Stimulated activated naive CD4-positive, alpha-beta T cell treated with Interleukin-2 at 50 U/mL for 16 hours (primary cell): ENCODE measurements at regions not wholly inside any gene's neighbourhood (a gene's known extent, or its start where the extent isn't known, plus 50 kb on each side); places are given as distances from the start of the nearest gene placed in this dataset.

Source experiments
- DNase-seq: peaks from one replicate; lab custom pipeline; 2025; lab: John Stamatoyannopoulos, UW

DNA sequence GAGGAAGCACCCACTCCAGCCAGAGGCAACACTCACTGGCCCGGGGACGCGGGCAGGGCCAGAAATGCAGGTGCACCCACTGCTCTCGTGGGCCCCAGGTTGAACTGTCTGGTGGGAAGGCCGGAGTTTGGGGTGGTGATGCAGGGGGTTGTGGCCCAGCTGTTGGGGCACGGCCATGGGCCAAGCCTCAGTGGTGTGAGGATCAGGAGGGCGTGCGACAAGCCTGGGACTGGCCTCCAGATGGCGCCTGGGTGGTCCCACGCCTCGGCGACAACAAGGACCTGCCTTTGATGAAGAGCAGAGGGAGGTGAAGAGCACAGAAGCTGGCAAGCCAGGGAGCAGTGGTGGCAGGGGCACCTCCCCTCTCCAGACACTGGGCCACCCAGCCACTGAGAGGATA lies 240.8 kb downstream of the BRD1 start:
- no peak for DNase-seq

DNA sequence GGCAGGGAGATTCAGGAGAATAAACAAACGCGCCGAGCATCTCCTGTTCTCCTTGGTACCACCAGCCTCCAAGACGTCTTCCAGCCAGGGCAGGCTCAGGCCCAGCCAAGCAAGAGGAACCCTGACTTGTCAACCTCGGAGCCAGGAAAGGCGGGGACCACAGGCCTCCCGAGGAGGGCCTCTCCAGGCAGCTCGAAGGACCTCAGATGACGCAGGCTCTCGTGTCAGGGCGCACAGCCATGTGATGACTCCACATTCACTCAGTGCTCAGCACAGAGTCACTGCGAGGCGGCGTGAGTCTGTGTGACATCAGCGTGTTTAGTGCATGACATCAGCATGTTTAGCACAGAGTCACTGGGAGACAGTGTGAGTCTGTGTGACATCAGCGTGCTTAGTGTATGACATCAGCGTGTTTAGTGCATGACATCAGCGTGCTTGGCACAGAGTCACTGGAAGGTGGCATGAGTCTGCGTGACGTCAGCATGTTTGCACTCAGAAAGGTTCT lies 241.4 kb downstream of the BRD1 start:
- no peak for DNase-seq

DNA sequence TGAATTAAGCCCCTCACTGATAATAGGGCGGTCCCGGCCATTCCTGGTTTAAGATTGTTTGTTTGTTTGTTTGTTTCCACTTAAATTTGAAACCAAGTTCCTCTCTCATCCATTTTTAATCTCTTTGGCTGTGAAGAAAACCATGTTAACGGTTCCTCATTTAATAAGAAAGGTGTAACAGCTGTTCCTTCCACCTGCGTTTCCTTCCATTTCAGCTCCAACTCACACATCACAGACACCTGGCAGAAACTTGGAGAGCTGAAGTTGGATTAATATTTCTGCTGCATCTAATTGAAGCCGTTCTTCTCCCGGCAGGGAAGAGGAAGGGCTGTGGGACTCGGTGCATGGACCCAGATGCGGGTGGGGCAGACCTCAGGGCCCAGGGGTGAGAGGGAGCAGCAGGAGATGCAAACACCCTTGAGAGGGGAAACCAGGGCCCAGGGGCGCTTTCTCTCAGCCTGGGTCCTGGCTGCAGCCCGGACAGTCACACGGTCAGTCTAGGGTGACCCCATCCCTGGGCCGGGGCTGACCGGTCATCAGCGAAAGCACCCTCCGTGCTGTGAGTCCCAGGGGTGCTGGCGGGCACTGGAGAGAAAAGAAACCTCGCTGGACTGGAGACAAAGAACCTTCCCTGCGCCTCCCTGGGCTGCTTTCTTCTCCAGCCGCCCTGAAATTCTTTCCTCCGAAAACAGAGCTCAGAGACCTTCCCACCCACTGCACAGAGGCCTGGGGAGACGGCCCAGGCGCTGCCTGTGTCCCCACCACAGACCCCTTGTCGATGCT lies 242.0 kb downstream of the BRD1 start:
- no peak for DNase-seq

DNA sequence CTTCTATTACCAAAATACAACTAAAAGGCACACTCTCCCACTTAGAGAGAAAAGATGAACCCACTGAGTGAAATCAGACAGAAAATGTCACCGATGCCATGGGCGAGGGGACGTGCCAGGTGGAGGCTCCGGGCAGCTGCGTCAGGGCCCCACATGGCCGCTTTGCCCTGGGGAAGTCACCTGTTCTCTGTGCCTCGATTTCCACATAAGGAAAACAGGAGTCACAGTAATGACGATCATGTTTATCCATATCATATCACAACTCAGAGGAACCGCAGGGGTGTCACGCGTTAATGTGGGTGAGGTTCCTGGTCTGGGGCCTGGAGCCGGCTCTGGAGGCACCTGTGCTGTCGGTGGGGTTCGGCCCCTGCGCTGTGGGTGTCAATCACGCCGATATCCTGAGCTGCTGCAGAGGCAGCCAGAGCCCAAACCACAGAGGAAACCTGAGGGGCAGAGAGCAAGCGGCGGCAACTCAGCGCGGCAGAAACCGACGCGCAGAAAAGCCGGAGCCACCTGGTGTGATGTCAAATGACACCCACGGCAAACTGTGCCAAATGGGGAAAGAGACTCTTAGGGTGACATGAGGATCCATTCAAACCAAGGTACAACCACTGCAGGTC lies 243.7 kb downstream of the BRD1 start:
- DNase-seq = no peak

DNA sequence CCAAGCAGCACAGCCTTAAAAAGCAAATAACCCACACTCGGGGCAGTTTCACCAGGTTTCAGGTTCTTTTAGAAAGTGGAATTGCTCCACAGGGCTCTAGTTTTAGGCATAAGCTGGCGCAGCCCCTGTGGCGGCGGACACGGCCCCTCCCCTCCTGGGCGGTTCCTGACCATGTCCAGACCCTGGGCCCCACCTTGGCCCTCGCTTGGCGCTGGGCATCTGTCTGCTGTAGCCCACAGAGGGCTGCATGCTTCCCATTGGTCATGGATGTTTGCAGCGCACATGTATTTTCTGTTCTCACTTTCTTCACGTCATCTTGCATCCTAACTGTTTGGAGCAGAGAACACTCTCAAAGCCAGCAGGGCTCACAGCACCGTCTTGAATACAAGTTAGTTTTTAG lies 244.3 kb downstream of the BRD1 start:
- DNase-seq = no peak

DNA sequence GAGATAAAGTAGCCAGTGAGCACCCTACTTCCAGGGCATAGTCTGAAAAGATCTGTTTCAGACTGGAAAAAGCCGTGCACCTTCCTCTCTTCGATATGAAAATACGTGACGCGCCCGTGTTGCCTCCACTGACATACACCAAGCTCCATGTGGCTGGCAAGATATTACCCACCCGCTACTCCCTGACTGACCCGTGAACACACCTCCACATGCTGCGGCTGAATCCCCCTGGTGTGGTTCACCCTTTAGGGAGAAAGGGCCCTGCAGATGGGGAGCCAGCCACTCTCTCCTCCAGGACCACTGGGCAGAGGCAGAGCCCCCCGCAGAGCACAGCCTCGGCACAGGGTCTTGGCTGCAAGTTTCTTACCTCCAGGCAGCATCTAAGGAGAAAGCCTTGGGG lies 245.0 kb downstream of the BRD1 start:
- no peak for DNase-seq

DNA sequence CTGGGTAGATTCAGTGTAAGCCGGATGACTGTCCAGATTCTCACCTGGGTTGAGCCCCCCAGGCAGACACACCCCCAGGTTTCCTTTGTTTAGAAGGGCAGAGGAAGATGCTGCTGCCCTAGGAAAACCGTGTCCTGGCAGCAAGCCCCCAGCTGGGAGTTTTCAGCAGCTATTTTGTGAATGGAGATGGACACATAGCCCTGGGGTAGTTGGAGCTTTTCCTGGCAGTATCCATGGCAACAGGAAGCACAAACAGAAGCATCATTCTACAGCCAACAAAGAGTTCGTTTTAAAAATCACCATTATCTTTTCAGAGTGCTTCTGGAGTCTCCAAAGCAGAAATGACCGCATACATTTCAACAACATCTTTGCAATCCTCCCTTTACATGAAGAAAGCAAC lies 245.5 kb downstream of the BRD1 start:
- no peak for DNase-seq

DNA sequence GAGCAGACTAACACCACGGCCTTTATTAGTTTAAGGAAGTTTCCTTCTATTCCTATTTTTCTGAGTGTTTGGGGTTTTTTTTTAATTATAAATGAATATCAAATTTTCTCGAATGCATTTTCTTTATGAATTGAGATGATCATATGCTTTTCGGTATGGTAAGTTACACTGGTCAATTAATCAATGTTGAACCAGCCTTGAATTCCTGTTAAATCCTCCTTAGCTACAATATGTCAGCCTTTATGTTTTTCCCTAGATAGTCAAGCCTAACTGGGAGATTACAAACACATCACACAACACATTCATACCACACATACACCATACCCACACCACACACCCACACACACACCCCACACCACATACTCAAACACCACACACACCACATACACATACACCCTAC lies 247.6 kb downstream of the BRD1 start:
- no peak for DNase-seq

DNA sequence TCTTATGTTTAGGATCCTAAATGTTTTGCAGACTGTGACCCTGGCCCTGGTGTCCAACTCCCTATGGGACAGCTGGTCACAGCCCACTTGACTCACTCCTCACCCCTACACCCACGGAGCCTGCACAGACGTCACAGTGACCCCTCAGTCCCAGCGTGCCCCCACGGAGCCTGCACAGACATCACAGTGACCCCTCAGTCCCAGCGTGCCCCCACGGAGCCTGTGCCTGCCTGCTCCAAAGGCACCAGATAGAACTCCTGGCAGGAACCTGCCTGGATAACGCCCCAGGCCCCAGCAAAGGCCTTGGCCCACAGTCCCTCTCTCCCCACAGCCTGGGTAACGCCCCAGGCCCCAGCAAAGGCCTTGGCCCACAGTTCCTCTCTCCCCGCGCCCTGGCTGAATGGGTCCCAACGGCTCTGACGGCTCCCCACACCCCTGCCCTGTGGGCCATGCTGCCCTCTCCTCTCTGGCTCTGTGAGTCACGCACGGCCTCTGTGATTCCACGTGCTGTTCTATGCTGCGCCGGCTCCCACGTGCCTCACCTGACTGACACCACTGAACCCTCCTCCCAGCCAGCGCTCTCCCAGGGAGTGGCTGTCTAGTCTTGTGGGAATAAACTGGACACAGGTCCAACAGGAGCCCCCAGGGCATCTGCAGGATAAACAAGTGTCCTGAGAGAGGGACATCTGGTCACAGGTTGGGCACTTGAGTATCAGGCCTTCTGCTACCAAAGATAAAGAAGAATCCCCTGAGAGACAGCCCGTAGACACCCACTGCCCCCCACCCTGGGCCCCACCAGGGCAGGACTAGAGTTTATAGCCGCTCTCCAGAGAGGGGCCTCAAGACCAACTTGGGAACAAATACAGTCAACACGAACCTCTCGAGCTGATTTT lies 250.3 kb downstream of the BRD1 start:
- no peak for DNase-seq

DNA sequence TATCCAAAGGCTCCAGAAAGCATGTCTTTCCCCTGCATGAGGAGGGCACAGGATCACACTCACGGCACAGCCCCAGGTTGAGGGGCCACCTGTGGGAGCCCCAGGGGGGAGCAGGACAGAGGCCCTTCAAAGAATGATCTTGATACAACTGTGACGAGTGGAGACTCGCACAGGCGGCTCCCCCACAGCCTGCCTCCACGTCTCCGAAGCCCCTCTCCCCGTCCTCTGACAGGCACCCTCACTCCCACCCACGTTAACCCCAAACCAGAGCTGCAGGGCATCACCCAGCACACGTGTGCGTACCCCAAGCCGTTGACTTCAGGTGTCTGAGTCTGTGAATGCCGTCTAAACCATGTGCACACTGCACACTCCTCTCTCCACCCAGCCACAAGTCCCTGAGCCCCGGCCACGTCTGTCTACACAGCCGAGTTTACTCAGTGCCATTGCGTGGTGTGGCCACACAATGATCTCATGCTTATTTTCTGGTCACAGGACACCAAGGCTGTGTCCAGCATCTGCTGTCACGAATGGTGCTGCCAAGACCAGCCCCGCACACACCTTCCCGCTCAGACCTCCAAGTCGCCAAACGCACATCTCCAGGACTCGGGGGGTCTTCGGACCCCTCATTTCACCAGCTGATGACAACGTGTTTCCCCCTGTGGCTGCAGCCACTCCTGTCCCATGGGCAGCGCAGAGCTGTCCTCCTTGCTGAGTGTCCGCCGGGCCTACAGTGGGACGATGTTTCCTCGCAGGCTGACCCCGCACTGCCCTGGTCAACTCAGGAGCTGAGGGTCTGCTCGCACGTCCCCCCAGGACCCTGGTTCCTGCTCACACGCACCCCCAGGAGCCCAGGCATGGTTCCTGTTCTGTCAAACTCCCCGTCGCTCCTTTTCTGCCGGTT lies 251.2 kb downstream of the BRD1 start:
- no peak for DNase-seq

DNA sequence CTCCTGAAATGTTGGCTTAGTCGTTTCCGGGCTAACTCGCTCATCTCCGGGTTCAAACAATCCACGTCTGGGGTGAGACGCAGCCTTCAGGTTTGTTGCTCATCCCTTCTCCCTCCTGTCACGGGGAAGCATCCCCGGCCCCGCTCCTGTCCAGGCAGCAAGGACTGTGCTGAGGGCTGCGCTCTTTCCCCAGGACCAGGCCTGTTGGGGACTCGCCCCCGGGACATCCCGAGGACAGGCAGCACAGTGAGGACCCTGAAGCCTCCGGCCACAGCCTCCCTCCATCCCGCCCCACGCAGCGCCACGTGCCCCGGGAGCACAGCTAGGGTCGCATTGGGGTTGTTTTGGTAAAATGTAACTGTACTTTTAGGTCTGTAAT lies 252.0 kb downstream of the BRD1 start:
- no peak for DNase-seq

DNA sequence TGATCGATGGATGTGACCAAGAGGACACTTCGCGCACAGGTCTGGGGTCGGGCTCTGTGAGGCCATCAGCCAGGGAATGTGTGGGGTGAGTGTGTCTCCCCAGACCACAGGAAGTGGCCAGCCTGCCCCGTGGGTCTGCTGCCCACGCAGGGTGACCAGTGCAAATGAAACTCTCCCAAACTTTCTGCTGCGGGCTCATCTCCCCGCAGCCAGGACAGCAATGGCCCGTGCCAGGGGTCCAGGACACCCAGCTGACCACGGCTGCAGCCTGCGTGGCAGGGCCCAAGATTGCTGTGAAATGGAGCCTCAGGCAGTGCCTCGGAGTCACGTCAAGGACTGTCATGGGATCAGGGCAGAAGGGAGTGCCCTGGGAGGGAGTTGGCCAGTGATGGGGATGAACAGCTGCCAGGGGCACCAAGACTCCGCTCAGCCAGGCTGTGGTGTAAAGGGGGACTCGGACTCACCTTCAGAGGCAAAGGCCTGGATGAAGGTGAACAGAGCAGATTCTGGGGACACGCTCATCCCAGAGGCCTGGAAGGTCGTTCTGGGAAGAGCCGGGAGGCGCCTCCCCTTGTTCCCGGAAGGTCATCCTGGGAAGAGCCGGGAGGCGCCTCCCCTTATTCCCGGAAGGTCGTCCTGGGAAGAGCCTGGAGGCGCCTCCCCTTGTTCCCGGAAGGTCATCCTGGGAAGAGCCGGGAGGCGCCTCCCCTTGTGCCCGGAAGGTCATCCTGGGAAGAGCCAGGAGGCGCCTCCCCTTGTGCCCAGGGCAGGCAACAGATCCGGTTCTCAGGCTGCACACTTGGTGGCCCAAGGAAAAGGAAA lies 252.6 kb downstream of the BRD1 start:
- no peak for DNase-seq

DNA sequence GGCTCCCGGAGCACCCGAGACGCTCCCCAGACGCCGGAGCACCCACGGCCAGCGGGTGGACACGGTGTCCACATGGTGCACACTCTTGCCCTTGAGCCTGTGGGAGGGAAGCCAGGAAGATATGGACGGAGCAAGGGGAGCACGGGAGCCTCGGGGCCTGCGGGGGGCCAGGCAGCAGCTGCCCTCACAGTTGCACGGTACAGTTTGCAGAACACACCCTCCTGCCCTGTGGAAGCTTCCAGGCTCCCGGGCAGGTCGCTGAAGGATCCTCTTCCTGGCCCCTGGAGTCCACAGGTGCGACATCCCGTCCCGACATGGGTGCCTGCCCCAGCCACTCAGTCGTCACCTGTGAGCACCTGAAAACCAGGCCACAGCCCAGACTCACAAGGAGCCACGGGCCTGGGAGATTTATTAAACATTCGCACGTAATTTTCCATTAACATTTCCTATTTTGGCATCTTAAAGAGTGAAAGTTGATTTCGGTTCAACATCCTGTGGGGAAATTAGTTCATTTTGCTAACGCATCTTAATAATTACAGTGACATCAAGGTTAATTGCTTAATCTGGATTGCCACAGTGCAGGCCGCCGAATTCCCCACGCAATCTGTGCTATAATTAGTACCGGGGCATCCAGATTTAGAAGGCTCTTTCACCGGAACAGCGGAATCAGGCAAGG lies 253.3 kb downstream of the BRD1 start:
- DNase-seq = no peak

DNA sequence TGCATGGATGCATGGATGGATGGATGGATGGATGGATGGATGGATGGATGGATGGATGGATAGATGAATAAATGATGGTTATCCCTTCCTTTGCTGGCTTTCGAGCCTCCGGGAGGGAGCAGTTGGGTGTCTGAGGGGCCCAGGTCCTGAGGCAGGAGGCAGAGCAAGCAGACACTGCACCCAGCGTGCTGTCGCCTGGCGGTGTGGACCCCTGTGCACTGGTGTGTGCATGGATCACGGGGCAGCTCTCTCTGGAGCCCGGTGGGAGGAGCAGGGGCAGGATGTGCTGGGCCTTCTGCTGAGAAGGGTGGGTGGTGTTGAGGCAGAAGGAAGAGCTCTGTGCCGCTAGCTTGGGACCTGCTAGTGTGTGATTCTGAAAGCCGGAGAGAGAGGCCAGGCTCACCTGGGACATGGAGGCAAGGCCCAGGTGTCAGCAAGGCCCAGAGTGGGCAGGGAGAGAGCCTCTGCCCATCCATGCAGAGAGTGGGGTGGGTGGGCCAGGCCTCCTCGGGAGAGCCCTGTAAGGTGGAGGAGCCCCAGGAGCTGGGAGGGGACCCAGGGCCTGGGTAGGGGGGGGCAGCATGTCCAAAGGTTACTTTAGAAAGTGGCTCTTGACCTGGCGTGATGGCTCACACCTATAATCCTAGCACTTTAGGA lies 254.4 kb downstream of the BRD1 start:
- no peak for DNase-seq

DNA sequence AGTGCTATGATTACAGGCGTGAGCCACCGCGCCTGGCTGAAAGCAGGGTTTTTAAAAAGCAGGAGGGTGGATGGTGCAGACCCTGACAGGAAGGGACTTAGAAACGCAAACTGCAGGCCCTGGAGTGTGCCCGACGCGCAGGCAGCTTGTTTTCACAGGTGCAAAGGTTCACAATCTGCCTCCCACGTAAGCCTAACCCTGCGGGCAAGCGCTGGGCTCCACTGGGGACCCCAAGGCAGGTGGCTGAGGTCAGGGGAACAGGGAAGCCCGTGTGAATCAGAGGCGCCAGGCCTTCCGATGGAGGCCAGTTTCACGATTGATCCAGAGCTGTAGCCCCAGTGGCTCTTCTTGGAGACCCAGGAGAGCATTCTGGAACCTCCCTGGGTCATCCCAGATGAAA lies 256.3 kb downstream of the BRD1 start:
- no peak for DNase-seq

DNA sequence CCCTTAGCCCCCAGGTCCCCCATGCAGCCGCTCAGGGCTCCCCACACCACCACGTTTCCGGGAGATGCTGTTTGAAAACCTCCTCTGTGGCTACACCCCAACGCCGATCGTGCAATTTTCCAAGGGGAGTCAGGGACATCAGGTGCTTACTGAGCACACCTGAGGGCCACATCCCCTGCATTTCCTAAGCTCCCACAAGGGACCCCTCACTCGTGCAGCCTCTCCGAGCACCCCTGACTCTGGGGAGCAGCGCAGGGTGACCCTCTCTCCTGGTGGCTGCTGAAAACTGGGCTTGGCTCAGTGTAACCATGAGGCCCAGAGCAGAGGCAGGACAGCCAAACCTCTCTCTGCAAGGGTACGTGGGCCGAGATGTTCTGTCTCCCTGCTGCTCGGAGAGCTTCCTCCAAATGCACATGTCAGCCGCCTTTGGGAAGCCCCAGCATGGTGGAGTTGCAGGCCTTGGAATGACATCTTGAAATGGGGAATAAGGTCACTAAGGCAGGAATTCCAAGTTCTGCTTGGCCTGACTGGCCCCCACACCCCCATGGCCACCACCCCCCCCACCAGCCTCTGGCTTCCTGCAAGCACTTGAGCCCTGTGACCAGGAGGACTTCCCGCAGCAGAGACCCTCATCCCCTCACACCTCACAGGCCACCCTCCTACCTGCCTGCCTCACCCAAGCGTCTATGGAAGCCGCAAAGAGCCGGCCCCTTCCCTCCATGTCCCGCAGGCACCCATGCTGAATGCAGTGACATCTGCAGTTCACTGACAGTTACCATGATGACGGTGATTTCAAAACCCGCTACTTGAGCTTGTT lies 257.4 kb downstream of the BRD1 start:
- no peak for DNase-seq

DNA sequence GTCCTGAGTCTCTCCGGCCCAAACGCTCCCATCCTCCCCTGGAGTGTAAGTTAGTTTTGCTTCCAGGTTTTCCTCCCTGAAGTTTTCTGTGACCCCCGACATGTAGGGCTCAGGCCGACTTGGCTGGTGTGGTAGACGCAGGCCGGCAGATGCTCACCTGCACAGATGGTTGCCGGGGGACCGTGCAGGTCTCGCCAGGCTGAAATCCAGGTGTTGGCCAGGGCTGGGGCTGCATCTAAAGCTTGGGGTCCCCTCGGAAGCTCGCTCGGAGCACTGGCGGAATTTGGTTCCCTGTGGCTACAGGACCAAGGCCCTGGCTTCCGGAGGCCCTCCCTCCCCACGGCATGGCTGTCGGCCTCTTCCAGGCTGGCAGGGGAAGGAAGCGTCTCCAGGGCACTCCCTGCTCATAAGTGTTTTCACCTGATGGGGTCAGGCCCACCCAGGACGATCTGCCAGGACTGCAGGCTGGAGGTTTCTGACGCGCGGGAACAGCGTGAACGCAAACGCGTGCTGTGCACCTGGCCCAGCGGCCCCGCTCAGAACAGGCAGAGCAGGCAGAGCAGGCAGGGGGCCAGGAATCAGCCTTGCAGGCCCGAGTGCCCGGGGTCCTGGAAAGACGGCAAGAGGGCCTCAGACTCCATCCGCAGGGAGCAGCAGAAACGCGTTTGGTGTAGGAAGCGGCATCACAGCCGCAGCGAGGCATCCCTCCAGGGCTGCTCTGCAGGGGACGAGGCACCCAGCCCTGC lies 258.2 kb downstream of the BRD1 start:
- DNase-seq = no peak

DNA sequence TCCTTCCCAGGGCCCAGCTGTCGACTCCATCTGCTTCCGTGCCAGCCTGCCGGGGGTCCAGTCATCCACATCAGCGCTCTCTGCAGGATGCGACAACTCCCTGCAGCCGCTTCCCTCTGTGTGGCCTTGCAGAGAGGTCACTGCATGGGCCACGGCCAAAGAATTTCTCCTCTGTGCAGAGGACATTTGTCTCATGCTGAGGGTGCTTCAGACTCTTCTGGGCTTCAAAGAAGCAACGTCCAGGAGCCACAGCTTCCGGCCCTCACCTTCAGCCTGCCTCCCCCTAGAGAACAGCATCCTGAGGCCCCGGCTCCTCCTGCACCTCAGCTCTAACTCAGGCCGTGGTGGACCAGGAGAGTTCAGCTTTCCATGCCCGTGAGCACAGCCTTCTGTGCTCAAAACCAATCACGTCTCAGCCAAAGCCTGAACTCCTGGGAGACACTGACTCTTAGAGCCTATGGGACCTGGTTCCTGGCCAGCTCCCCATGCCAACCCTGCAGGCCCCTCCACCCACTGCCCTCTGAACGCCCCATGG lies 258.9 kb downstream of the BRD1 start:
- DNase-seq = no peak
